ENCODE measurements at regions not wholly inside any gene's neighbourhood (a gene's known extent, or its start where the extent isn't known, plus 50 kb on each side); places are given as distances from the start of the nearest gene placed in this dataset.

GRCh38 chr22:25350551-25350971 lies 131.1 kb downstream of the CRYBB2 start:
- DNase-seq (ENCODE audit: low read depth): no peak

- no peak for DNase-seq (ENCODE audit: low read depth)
Observed at GRCh38 chr22:25351631-25352293, 132.3 kb downstream of the CRYBB2 start.

DNA sequence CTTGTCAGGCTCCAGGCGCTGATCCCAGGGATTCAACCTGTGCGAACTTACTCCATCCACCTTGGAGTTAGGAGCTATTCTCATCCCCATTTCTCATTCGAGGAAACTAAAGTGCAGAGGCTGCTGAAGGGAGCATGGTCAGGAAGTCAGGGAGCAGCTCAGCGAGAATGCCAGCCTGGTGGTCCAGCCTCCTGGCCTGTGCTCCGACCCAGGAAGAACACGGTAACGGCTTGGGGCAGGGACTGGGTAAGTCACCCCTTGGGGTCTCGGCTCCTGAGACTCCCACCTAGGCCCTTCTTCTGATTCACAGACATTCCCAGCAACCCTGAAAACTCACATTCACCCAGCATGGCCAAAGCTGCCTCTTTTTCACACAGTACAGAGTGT lies 132.8 kb downstream of the CRYBB2 start:
- DNase-seq (ENCODE audit: low read depth): no peak

DNA sequence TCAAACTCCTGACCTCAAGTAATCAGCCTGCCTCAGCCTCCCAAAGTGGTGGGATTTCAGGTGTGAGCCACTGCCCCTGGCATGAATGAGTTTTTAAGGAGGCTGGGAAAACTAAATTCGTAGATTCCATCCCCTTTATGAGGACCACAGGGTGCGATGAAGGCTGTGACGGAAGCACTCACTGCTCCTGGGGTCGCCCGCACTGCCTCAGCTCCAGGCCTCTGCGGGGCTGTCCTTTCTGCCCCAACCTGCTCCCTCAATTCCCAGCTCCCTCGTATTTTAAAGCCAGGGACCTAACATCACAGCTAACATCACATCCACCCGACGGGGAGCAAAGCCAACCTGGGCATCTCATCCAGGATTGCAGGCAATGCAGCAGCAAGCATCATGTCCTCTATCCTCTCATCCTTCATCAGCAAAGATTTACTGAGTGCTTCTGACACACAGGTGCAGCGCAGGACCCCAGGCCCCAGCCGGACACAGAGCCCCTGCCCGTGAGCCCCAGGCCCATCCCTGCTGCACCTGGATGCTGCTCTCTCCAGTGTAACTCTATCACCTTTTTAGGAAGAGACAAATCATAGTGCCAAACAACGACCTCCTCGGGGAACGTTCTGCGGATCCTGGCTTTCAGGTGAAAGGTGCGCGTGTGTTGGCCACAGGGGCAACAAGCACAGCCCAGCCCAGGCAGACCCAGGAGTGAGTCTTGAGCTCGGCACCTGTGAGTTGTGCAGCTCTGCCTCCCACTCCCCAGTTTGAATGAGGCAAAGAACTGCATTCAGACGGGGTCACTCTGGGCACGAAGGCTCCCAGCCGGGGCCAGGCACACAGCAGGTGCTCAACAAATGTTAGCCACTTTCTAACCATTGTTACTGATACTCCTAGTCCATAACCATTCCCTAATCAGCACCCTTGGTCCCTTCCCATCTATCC lies 134.3 kb downstream of the CRYBB2 start:
- DNase-seq (ENCODE audit: low read depth): no peak

- no peak for DNase-seq (ENCODE audit: low read depth)
Observed at GRCh38 chr22:25354456-25354855, 135.0 kb downstream of the CRYBB2 start.

GRCh38 chr22:25357132-25357455 lies 137.7 kb downstream of the CRYBB2 start:
- DNase-seq (ENCODE audit: low read depth): no peak

GRCh38 chr22:25357606-25358420 lies 138.4 kb downstream of the CRYBB2 start:
- DNase-seq (ENCODE audit: low read depth): no peak

GRCh38 chr22:25358421-25359170 lies 139.2 kb downstream of the CRYBB2 start:
- no peak for DNase-seq (ENCODE audit: low read depth)

- DNase-seq (ENCODE audit: low read depth): no peak
Observed at GRCh38 chr22:25359601-25360261, 140.3 kb downstream of the CRYBB2 start.

GRCh38 chr22:25360411-25360810 lies 141.0 kb downstream of the CRYBB2 start:
- DNase-seq (ENCODE audit: low read depth): no peak

DNA sequence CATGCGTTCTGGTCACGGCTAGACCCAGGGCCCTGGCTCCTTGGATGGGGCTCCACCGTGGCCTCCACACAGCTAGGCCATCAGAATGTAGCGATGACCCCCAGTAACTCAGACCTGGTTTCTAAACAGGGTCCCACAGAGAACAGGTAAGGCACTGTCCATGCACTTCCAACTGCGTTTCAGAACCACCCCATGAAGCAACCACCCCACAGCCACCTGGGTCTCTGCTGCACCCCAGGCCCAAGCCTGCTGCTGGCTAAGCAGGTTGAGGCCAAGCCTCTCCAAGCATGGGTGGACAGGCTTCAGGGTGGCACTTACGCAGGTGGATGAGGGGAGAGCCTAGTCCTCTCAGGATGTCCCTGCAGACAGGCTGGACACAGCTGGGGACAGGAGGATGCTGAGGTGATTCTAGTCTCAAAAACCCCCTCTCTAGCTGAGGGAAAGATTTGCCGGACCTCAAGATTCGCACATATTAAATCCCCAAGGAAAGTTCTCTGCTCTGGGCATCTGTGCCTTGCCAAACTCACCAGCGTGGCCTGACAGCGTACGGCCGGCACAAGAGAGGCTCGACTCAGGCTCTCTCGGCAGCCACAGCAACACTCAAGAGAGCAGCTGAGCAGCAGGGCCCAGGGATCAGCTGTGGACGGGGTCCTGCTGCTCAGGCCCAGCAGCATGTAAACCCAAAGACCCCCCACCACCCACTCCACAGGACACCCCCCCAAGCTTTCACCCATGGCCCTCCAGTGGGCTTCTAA lies 141.6 kb downstream of the CRYBB2 start:
- DNase-seq (ENCODE audit: low read depth): no peak

DNA sequence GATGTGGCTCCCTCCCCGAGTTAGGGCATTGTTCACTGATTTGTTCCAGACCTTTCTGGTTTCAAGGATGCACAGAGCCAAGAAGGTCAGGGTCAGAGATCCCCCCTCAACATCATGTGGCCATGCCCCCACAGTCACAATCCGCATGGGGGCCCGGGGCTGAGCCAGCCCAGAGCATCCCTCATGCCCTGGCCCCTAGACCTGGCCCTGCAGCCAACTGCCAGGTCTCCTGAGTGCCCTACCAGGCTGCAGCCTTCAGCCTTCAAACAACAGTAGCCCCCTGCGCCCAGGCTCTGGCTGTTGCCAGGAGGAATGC lies 142.4 kb downstream of the CRYBB2 start:
- DNase-seq (ENCODE audit: low read depth): no peak

DNA sequence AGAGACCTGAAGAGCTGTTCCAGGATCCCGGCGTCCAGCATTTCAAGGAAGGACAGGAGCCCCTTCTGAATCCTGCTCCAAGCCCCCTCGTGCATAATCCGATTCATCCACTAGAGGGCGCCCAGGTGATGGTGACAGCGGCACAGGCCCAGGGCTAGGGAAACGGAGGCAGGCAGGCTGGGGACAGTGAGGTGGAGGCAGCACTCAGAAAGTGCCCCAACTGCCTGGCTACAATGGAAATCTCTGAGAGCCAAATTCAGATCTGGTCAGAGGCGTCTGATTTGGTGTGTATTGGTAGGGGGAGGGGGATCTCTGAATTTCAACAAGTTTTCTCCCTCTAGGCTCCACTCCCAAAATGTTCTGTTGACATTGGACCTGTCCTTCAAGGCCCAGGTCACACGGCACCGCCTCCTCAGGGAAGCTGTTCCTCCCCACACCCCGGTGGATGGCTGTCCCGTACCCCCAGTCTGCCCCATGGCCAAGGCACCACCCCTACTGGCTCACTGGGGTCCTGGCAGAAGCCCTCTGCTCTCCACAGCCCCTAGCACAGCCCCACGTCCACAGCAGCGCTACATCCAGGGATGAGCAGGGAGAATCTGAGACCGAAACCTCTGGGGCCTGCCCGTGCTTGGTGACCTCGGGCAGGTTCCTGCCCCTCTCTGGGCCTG lies 142.9 kb downstream of the CRYBB2 start:
- peak; percentile 24 for DNase-seq (ENCODE audit: low read depth)

GRCh38 chr22:25362883-25363240 lies 143.4 kb downstream of the CRYBB2 start:
- DNase-seq (ENCODE audit: low read depth): no peak

DNA sequence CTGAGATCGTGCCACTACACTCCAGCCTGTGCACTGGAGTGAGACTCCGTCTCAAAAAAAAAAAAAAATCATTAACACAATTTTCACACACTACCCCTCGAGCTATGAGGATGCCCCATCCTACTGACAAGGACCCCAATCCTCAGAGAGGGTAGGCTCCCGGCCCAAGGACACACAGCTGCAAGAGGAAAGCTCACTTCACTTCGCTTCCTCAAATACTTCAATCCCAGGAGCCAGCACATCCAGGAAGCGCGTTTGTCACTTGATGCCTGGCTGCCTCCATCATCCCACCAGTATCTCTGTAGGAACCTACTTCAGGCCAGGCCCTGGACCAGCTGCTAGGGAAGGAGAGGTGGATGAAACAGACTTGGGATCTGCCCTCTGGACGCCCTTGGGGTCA lies 144.0 kb downstream of the CRYBB2 start:
- no peak for DNase-seq (ENCODE audit: low read depth)

DNA sequence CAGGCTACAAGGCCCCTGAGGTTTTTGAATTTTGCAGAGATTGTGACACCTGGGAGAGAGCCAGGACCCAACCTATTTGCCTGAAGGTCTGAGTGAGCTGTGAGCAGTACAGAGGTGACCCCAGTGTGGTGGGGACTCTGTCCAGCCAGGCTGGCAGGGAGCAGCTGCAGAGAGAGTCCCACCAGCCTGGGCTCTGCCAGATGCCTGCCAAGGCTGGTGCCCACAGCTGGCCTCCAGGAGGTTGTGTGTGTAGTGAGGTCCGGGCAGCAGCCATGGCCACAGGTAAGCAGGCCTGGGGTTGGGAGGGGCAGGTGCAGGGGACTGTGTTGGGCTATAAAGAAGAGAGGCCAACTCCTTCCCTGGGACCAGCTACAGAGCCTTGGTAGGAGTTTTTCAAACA lies 144.8 kb downstream of the CRYBB2 start:
- DNase-seq (ENCODE audit: low read depth): peak; percentile 7

- DNase-seq (ENCODE audit: low read depth): no peak
Observed at GRCh38 chr22:25364736-25365241, 145.3 kb downstream of the CRYBB2 start.

DNA sequence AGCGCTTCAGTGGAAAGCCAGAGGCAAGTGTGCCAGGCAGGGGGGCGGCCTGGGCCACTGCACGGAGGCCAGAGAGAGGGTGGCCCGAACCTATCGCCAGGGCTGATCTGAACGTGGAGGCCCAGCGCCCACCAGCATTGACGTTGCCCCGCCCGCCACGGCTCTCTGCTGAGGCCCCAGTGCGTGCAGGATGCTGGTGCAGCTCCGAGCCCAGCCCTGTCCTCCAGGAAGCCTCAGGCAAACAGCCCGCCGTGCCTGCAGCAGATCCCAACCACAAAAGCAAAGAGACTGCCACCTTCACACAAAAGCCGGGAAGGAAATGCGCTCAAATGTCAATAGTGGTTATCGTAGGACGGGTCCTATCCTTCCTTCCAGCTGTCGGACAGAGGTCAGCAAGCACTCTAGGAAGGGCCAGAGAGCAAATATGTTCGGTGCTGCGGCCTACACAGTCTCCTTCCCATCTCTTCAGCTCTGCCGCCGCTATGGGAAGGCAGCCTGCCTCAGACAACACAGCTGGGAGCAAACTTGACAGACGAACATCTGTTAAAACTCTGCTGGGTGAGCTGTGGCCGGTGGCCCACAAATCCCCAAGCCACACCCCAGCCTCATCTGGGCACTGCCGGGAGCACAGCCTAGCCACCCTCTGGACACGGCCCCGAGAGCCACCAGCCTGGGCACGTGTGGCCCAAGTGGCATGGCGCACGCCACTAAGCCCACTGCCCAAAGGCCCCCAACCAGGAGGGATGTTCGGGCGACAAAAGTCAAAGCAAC lies 146.2 kb downstream of the CRYBB2 start:
- DNase-seq (ENCODE audit: low read depth): no peak

DNA sequence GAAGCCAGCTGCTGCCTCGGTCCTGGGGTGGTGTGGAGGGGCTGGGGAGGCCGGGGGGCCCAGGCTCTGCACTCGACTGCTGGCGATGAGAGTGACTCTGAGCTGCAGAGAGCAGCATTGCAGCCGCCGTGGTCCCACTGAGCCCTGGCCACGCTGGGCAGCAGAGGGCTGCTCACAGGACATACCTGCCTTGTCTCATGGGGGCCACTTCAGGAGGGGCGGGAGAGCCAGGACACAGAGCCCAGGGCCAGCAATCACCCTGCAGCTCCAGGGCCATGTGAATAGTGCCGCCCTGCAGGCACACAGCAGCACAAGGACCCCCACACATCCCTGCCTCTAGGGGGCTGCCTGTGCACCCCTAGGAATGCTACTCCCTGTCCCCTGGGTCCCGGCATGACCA lies 147.0 kb downstream of the CRYBB2 start:
- no peak for DNase-seq (ENCODE audit: low read depth)

Data from M059J (cell line).